HG03039 (cell line): ENCODE measurements at regions not wholly inside any gene's neighbourhood (a gene's known extent, or its start where the extent isn't known, plus 50 kb on each side); places are given as distances from the start of the nearest gene placed in this dataset.

Experiments used
- ATAC-seq: cut with Tn5 transposase; IDR thresholded peaks from one replicate; pipeline ENCODE4 v1.9.1; 2021; ENCODE audit warnings: mild to moderate bottlenecking, moderate library complexity; ENCODE audit not compliant: unreplicated experiment

GRCh38 chr6:105797983-105798453 lies 288.1 kb upstream of the PRDM1 start:
- ATAC-seq = no peak

- ATAC-seq = no peak
Measured at GRCh38 chr6:105797286-105797979, 288.7 kb upstream of the PRDM1 start.

GRCh38 chr6:105795913-105796517 lies 290.1 kb upstream of the PRDM1 start:
- ATAC-seq = no peak

GRCh38 chr6:105795366-105795765 lies 290.8 kb upstream of the PRDM1 start:
- no peak for ATAC-seq

- ATAC-seq = no peak
Measured at GRCh38 chr6:105794870-105795269, 291.3 kb upstream of the PRDM1 start.

GRCh38 chr6:105794239-105794638 lies 291.9 kb upstream of the PRDM1 start:
- ATAC-seq = no peak

GRCh38 chr6:105793130-105793529 lies 293.0 kb upstream of the PRDM1 start:
- ATAC-seq = no peak

- ATAC-seq = peak; percentile 55
Measured at GRCh38 chr6:105791583-105792318, 294.4 kb upstream of the PRDM1 start.

GRCh38 chr6:105791179-105791578 lies 295.0 kb upstream of the PRDM1 start:
- ATAC-seq = no peak

GRCh38 chr6:105790635-105791034 lies 295.5 kb upstream of the PRDM1 start:
- no peak for ATAC-seq

GRCh38 chr6:105789935-105790334 lies 296.2 kb upstream of the PRDM1 start:
- no peak for ATAC-seq

- ATAC-seq = no peak
Measured at GRCh38 chr6:105787747-105788146, 298.4 kb upstream of the PRDM1 start.

- no peak for ATAC-seq
Measured at GRCh38 chr6:105786890-105787655, 299.1 kb upstream of the PRDM1 start.

- ATAC-seq = no peak
Measured at GRCh38 chr6:105786449-105786848, 299.7 kb upstream of the PRDM1 start.

GRCh38 chr6:105785066-105785811 lies 300.9 kb upstream of the PRDM1 start:
- no peak for ATAC-seq

GRCh38 chr6:105784179-105784578 lies 302.0 kb upstream of the PRDM1 start:
- ATAC-seq = no peak

- no peak for ATAC-seq
Measured at GRCh38 chr6:105783333-105783935, 302.7 kb upstream of the PRDM1 start.

- ATAC-seq = no peak
Measured at GRCh38 chr6:105781915-105782314, 304.2 kb upstream of the PRDM1 start.

GRCh38 chr6:105781248-105781647 lies 304.9 kb upstream of the PRDM1 start:
- no peak for ATAC-seq
